OCI-LY3 (cell line): ENCODE measurements at regions not wholly inside any gene's neighbourhood (a gene's known extent, or its start where the extent isn't known, plus 50 kb on each side); places are given as distances from the start of the nearest gene placed in this dataset.

ENCODE experiments used
- CTCF ChIP-seq: fragments of 200-600, 300-600 bp; sonication (generic); IDR thresholded peaks from 2 replicates; pipeline ENCODE4 v1.5.1; 2014; ENCODE audit warnings: antibody characterized with exemption, low read length, low read depth
- EZH2phosphoT487 ChIP-seq: fragments of 200-600 bp; shearing (Covaris generic); IDR thresholded peaks from 2 replicates; pipeline ENCODE4 v1.6.1; 2018; ENCODE audit warnings: antibody characterized with exemption, mixed run types, low read depth

- TF ChIP-seq CTCF (no peak), EZH2phosphoT487 (no peak)
Measured at GRCh38 chr7:116329686-116330503, 119.6 kb downstream of the TES start.
